DMS 273 (cell line): ENCODE measurements at regions not wholly inside any gene's neighbourhood (a gene's known extent, or its start where the extent isn't known, plus 50 kb on each side); places are given as distances from the start of the nearest gene placed in this dataset.
A peak's percentile ranks its signal among the peaks of the same experiment; 100 is the strongest.
"Not testable (repeated sequence)": the region's sequence is repeated elsewhere in the genome, so short reads cannot be mapped to it uniquely, and the experiment has no call there.

Experiments
- DNase-seq: peaks from one replicate; lab custom pipeline; 2025; ENCODE audit not compliant: unreplicated experiment; lab: John Stamatoyannopoulos, UW

DNA sequence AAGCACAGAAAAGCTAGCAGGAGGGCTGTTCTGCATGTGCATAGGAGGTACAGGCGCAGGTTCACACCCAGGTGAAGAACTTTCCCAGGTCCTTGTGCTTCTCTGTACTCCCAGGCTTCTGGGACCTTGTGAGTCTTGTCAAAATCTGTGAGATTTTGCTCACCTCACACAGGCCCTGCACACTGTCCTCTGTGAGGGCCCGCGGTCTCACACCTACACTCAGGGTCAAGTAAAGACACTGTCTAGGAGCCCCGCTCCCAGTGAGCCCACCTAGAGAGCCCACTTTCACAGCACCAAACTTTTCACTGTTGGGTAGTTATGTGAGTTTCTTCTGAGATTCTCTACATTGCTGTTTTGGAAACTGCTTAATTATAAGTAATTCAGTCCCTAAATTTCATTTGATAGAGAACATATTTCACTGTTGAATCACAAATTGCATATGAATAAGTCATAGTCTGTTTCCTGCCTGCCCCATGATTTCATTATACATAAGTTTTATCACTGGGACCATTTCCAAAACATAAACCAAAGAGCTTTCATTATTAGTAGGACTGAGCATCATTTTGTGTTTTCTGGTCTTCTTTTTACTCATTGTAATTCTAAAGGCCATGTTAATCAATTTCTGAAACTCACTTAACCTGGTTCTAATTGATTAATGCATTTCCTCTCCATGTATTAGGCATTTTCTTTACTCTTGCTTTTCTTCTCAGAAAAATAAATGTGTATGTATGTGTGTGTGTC lies 234.2 kb upstream of the SPOPL start:
- DNase-seq = no peak

DNA sequence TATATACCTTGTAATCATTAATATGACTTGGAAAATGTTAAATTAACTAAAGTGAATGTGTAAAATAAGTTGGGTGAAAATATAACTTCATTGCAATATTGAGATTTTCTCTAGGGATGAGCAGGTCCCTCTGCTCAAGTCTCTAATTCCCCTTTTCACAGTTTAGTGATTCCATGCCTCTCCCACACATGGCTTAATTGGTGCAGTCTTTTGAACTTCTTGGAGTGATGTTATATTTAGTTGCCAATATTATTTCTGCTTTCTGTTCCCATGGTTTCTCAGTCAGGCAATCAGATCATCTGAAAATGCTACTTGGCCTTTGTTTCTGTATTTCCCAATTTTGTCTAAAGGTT lies 233.7 kb upstream of the SPOPL start:
- DNase-seq = peak; percentile 14

DNA sequence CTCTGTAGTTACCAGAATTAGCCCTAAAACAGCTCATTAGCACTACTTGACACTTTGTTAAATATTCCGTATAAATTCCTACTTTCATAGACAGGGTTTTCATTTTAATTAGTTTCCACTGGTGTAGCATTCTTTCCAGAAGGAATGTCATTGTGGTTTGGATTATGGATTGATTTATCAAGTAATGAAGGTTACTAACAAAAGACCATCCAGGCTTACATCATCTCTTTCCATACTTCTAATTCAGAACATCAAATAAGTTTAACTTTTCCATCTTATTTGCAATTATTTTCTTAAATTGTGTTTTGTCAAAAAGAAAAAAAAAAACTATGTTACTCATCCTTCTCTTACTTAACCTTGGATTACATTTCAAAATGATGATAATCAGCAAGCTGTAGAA lies 231.8 kb upstream of the SPOPL start:
- DNase-seq = no peak

DNA sequence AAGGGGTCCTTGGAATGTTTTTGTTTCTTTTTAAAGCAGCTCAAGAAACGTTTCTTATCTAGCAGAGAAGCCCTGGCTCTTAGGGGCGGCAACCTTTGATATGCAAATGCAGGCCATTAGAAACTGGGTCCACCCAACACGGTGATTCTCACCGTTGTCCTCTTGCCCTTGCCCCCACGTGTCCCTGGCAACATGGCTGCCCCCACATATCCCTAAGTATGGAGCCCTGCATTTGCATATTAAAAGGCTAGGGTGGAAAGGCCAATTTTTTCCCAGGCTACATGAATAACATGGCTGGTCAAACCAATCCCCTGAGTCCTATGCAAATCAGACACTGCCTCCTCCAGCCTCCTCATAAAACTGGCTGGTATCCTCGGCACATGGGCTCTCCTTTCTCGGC lies 230.1 kb upstream of the SPOPL start:
- no peak for DNase-seq

DNA sequence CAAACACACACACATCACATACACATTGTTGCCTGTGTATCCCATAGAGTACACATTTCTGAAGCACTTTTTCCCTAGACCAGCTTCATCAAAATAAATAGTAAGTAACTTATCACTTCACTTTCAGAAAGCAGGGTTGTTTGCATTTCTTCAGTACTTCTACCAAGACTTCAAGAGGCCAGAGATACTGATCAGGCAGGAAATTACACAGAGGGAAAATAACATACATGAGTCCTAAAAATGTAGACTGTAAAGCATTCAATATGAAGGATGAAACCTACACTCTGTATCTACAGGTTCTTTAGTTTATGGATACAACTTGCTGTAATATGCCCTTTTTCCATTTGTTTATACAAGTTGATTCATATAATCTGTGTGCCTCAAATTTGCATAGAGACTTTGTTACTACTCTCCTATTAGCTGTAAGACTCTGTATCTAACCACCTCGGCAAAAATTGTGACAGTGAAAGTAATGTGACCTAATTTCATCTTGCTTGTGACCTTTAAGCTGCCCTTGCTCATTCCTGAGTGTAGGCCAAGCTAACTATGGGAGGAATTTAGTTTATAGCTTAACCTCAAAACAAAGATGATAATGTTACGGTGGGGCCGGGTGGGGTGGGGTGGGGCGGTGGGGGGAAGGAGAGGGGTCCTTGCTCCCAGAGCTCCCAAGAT lies 228.9 kb upstream of the SPOPL start:
- DNase-seq = no peak

DNA sequence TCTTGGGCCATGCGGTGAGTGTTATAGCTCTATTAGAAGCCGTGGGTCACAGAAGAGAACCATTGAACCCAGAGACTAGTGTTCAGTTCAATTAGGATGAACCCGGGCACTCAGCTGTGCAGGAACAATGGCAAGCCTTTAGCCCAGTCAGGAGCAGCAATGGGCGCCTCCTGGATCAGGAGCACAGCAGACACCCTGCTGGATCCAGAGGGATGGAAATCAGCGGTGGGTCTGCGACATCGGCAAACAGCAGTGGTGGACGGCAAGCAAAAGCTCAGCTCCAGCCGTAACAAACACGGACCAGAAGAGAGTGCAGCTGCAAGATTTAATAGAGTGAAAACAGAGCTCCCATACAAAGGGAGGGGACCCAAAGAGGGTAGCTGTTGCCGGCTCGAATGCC lies 228.3 kb upstream of the SPOPL start:
- not testable (repeated sequence) for DNase-seq

DNA sequence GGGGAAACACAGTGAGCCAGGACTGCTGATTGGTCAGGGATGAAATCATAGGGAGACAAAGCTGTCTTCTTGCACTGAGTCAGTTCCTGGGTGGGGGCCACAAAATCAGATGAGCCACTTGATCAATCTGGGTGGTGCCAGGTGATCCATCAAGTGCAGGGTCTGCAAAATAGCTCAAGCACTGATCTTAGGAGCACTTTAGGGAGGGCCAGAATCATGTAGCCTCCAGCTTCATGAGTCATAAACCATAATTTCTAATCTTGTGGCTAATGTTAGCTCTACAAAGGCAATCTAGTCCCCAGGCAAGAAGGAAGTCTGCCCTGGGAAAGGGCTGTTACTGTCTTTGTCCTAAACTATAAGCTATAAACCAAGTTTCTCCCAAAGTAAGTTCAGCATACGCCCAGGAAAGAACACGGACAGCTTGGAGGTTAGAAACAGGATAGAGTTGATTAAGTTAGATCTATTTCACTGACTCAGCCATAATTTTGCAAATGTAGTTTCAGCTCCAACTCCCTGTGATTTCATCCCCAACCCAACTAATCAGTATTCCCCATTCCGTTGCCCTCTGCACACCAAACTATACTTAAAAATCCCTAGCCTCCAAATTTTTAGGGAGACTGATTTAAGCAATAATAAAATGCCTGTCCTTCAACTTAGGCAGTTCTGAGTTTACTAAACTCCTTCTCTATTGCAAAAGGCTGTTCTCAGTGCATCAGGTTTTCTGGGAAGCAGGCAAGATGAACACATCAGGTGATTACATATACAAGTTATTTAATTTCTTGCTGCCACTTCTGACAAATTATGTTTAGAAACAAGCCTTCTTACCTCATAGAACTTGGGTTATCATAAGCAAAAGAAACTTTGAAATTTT lies 226.9 kb upstream of the SPOPL start:
- no peak for DNase-seq

DNA sequence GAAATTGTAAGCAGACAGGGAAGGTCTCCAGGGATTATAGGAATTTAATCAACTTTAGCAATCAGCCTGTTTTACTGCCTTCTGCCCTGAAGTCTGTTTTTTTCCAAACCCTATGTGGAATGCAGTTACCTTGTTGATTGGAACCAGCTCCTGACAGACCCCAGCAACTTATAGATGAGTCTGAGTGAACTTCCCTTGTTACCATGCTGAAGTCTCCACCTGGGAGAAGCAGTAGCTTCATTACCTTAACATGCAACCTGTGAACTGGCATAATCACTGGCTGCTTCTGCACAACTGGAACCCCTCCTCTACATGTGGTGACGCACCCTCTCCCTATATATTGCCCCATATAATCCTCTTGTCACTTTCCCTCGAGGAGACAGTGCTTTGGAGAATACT lies 226.3 kb upstream of the SPOPL start:
- no peak for DNase-seq

DNA sequence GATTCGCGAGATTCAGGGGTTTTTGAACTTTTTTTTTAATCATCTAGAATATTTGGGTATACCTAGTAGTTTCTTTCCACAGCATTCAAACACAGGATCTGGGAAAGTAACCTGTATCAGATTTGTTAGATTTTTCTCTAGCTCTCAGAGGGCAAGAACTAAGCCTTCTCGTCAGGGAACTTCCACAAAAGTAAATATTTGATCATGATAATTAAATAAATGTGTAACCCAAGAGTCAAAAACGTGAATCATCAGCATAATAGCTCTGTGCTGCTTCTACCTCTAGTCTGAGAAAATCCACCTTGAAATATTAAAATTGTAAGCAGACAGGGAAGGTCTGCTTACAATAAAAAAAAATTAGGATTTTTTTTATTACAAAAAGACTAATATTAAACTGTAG lies 225.7 kb upstream of the SPOPL start:
- DNase-seq = no peak

DNA sequence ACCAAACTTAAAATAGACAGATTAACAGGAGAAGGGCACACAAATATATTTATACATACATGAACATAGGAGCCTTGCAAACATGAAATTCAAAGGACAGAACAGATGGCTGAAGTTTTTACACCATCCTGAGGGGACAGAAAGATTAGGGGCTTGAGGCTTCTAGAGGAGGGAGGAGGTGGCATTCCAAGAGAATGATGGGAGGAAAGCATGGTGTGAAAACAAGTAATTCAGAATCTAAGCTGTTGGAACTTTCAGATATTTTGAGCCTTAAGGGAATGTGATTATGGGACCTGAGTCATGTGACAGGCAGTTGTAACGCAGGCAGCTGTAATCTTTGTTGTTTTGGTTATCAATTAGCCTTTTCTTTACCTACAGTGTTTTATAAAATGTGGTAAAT lies 225.2 kb upstream of the SPOPL start:
- peak; percentile 37 for DNase-seq

DNA sequence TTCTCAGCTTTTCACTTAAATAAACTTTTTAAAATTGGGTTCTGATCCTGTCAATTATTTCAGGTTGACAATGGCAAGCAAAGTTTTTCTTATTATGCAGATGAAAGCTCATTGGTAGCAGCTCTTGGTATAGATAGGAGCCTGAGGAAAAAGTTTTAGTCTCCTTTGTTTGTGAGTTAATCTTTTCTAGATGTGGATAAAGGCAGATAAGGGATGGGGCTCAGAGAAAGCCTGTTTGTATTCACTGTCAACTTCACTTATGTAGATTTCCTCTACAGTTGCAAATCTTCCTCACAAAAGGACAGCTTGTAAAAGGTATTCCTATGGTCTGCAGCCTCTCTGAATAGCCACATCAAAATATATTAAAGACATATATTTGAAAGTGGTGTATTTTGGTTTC lies 224.5 kb upstream of the SPOPL start:
- DNase-seq = no peak

DNA sequence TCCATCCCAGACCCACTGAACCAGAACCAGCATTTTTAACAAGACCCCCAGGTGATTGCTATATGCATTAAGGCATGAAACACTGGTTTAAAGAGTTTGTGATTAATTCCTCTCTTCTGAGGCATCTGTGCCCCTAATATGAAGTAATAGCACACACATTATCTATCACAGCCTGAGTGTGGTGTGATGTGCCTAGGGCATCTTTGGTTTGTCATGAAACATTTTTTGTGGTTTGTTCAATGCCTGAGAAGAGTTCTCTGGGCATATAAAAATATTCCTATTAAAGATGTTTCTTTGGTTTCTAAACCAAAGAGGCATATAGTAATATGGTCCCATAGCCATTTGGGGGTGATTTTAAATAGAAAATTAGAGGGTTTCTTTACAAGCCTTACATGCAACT lies 221.7 kb upstream of the SPOPL start:
- no peak for DNase-seq

DNA sequence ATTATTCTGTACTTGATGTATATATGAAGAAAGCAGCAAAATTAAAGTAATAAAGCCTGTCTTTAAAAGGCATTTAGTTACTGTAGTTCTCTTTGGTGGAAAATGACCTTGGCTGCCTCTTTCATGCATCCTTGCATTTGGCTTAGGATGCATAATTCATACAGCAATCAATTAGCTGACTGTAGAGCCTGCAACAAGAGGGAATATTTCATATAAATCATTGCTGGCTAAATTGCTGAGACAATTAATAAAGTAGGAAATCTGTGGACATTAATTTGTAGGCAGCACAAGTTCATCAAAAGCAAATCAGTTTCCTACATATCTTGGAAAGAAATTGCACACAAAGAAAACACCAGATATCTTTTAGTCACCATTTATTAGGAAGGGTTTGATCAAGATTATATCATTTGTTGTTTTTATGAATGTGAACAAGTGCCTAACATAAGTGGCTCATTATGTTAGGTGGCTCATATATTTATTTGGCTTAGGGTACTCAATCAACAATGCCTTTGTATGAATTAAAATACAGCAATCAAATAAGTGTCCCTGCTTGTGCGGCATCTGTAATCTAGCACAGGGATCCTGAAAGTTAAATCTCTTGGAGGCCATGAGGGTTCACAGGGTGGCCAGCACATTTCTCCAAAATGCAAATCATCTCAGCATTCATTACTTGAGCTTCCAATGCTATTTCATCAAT lies 220.4 kb upstream of the SPOPL start:
- DNase-seq = no peak

DNA sequence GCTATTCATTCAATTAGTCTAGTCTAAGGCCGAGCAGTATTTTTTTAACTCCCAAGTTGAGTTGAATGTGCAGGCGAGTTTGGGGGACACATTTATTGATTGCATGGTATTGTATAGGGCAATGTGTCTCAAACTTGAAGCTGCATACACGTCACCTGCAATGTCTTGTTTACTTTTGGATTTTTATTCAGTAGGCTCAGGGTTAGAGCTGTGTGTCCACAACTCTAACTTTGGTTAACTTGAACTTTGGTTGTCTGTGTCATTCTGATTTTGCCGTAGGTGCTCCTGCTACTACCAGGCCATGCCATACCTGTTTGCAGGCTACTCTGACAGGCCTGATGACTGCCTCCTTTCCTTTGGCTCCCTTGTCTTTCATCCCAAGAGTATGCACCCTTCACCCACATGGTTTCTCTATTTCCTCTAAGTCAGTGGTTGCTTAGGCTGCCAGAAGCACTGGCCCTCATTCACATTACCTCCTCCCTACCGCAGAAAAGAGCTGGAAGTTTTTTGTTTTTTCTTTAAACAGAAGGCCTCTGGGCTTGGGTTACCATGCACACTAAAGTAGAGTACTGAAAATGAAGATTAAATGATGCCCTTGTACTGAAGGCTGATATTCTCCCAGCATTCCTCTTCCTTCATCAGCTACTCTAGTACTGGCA lies 219.4 kb upstream of the SPOPL start:
- DNase-seq = no peak

DNA sequence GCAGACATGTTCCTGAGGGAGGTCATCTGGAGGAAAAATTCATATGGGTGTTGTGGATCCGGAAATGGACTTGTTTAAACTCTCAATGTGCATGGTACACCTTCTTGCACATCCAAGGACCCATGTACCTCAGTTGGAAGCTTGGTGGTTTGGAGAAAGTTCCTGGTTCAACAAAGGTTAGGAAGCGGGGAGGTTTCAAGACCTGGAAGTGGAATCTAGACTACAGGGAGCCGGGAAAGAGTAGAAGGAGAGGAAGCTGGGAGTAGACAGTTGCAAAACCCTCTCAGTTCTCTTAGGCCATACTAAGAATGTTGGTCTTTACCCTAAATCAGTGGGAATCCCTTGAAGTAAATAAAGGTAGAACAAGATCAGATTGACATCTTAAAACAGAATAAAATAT lies 209.8 kb upstream of the SPOPL start:
- DNase-seq = no peak

DNA sequence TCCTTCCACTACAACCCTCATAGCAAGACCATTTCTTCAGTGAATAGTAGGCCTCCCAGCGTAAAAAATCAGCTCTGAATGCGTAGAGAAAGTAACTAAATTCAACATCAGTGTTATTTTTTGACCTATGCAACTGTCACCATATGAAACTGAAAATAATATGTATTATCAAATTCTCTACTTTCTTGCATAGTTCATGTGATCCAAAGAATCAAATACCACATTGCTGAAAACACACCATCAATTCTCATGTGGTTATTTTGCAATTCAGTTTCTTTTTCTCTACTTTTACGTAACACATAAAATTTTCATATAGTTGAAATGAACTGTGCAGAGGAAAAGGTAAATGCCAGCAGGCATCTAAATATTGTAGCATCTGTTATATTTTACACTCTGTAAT lies 208.5 kb upstream of the SPOPL start:
- DNase-seq = no peak

DNA sequence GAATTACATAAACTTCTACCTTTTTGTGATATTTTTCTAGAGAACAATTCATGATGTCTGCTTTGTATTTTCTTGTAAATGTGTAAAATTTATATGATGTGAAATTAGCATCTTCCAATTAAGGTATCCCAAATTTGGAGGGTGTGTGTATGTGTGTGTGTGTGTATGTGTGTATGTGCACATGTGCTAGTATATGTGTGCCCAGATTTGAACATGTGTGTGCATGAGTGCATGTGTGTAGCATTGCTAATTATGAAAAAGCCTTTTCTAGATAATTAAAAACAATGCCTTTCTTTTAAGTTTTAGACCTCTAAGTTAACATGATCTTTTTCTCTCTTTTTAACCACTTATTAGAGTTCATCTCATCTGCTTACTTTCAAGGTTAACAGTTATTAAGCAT lies 208.0 kb upstream of the SPOPL start:
- no peak for DNase-seq

DNA sequence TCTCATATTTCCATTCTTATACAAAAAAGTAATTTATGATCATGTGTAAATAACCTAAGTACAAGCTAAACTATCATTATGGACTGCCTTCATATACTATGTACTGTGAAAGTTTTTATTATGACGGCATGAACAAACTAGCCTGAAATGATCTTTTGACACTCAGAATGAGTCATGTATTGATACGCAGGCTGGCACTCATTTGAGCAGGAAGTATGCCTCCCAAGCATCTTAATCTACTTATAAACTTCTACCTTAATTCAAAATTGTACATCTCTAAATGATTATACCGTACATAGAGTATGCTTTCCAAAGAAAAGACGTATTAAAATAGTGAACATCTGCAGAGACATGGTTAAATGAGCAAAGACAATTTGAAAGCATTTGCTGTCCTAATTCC lies 207.1 kb upstream of the SPOPL start:
- DNase-seq = no peak

DNA sequence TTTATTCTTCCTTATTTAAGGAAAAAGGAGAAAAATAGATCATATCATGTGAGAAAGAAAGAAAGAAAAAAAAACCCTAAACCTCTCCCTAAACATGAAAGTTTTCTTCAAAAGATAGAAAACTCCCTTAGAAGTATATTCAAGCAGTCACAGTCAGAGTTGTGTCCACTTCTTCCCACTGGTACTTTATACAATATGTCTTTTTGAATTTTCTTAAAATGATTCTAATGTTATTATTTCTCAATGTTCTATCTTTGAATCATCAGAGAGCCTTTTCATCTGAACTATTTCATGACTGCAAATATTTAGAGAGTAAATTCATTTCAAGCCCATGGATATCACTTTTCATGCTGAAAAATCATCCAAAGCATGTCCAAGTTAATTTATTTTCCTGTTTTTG lies 205.2 kb upstream of the SPOPL start:
- no peak for DNase-seq

DNA sequence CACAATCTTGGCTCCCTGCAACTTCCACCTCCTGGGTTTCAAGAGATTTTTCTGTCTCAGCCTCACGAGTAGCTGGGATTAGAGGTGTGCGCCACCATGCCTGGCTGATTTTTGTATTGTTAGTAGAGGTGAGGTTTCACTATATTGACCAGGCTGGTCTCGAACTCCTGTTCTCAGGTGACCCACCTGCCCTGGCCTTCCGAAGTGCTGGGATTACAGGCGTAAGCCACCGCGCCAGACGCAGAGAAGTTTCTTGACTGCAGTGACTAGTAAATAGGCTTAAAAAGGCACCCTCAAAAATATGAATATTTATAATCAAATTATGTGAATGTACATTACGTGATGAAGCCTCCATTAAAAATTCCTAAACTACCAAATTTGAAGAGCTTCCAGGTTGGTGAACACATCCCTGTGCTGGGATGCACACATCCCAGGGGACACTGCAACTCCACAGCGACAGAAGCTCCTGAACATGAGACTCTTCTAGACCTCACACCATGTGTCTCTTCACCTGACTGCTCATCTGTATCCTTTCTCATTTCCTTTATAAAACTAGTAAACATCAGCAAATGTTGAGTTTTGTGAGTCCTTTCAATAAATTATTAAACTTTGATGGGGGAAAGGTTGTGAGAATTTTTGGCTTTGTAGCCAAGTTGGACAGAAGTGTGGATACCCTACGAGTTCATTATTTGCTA lies 203.3 kb upstream of the SPOPL start:
- no peak for DNase-seq
